CD4-positive, alpha-beta T cell treated with Interleukin-4 for 4 hours (primary cell): ENCODE measurements at regions not wholly inside any gene's neighbourhood (a gene's known extent, or its start where the extent isn't known, plus 50 kb on each side); places are given as distances from the start of the nearest gene placed in this dataset.
"Not testable (repeated sequence)": the region's sequence is repeated elsewhere in the genome, so short reads cannot be mapped to it uniquely, and the experiment has no call there.

Experiments
- DNase-seq: peaks from one replicate; pipeline ENCODE4 v3.0.0-alpha.2; 2020

DNA sequence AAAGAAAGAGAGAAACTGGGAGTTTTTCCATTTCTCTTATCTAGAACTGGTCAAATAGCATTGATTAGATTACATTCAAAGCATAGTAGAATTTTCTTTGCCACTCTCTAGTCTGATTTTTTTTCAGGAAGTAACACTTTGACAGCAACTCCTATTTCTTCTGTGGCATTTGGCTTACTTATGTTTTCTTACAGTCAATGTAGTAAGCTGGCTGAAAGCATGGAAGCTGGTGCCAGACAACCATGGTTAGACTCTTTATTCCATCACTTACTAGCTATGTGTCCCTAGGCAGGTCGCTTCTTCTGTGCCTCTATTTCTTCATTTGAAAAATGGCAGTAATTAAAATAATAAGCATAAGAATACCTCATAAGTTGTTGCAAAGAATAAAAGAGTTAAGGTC is 54.2 kb upstream of the OPRM1 start:
- DNase-seq: no peak

DNA sequence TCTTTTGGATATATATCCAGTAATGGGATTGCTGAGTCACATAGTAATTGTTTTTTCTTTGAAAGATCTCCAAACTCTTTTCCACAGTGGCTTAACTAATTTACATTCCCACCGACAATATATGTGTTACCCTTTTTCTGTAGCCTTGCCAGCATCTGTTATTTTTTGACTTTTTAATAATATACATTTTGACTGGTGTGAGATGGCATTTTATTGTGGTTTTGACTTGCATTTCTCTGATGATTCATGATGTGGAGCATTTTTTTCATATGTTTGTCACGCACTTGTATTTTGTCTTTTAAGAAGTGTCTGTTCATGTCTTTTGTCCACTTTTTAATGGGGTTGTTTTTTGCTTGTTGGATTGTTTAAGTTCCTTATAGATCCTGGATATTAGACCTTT is 58.9 kb upstream of the OPRM1 start:
- no peak for DNase-seq

DNA sequence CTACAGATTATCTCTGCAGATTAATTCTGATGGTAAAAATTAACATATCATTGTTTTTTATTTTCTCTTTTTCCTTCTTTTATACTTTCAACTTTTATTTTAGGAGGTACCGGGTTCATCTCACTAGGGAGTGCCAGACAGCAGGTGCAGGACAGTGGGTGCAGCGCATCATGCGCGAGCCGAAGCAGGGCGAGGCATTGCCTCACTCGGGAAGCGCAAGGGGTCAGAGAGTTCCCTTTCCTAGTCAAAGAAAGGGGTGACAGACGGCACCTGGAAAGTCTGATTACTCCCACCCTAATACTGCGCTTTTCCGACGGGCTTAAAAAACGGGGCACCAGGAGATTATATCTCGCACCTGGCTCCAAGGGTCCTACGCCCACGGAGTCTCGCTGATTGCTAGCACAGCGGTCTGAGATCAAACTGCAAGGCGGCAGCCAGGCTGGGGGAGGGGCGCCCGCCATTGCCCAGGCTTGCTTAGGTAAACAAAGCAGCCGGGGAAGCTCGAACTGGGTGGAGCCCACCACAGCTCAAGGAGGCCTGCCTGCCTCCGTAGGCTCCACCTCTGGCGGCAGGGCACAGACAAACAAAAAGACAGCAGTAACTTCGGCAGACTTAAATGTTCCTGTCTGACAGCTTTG is 60.0 kb upstream of the OPRM1 start:
- not testable (repeated sequence) for DNase-seq

DNA sequence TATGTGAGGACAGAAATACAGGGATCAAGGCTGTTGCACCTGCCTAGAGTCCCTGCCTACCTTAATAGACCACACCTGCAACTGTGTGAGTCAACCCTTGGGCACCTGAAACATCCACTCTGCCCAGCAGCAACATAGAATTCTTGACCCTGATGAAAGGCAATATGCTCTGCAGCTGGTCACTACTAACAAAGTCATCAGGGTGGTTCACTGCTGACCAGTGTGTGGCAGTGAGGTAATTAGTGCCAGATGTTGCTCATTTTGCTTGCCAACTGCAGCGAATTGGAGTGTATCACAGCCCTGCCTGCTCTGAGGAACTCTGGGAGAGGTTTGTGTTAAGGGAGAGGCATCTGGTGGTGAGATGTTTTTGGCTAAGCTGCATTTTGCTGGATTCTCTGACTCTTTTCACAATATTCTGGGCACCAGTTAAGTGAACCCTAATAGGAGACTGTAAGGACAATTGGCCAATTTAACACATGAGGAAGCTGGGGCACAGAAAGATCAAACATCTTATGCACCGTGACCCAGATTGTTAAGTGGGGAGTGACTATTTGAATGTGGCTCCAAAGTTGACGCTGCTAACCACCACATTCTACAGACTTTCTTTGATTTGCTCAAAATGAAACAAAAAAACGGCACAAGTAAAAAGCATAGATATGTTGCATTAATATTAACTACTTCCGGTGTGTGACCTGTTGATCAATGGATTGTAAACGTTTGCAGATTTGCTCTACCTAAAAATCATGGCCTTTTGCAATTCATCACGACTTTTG is 61.9 kb upstream of the OPRM1 start:
- DNase-seq: no peak

DNA sequence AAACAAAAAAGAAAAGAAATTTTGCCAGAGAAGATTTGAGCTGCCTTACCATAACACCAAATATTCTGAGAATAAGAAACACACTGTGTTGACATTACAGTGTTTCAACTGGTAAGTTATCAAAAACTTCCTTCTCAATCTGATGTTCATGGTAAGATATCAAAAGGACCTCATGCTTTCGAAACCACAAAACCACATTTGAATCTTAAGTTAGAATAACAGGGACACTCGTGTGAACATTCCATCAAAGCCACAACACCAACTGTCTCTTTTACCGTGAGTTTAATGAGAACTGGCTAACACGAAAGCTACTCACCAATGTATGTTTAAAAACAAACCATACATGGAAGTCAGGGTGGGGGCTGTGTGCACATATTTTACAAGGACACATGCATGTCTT is 73.0 kb upstream of the OPRM1 start:
- no peak for DNase-seq

DNA sequence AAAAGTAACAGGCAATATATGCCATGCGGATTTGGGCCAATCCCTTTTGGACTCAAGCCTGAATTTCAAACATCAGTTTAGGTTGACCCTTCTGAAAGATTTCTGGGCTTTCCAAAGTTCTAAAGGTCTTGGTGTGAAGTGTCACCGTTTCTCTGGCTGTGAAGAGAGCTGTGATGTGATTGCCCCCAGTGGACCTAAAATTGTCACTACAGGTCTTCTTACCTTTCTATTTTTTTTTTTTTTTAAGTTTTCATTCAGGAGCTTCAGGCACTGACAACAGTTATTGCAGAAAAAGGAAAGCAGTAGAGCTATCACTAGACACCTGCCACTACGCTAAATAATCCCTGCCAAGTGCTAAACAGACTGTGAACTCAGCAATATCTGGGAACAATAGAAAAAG is 75.7 kb upstream of the OPRM1 start:
- DNase-seq: no peak

DNA sequence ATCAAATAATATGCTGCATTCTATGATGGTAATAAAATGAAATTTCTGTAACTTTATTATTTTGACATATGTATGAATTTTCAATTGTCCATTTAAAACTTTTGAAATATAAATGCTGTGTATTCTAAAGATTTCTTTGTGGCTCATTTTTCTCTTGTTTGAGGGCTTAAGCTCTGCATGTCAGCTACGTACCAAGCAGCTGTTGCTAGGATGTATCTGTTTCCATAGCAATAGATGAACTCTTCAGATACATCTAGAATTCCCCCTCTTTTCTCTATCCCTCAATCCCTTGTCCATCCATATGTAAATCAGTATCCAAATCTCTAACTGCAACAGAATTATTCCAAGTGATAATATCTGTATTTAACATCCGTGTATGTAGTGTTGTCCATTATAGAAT is 76.5 kb upstream of the OPRM1 start:
- DNase-seq: no peak

DNA sequence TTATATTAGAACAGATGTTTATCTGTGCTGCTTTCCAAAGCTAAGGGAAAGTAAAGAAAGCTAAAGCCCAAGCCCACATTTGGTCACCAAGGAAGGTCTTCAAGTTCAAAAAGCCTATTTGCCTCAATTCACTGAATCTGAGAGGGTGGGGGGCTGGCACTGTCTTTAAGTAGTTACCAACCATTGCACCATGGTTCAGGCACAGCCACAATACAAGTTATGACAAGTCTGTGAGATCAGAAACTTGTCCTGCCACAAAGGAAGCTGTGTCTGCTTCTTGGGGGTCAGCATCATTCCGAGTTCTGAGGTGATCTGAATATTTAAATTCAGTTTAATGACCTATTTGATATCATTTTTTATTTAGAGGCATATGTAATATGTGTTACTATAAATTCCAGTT is 78.3 kb upstream of the OPRM1 start:
- no peak for DNase-seq

DNA sequence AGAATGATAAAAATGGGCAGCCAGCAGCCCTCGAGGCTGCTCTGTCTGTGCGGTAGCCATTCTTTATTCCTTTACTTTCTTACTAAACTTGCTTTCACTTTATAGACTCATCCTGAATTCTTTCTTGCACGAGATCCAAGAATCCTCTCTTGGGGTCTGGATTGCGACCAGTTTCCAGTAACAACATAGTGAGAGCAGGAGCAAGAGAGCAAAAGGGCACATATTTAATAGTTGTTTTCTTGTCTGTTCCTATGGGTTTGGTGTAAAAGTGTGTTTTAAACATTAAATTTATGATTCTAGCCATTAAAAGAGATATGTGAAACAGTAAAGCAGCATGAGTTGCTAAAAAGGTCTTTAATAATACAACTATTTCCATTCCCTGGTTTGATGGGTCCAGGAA is 78.8 kb upstream of the OPRM1 start:
- no peak for DNase-seq

DNA sequence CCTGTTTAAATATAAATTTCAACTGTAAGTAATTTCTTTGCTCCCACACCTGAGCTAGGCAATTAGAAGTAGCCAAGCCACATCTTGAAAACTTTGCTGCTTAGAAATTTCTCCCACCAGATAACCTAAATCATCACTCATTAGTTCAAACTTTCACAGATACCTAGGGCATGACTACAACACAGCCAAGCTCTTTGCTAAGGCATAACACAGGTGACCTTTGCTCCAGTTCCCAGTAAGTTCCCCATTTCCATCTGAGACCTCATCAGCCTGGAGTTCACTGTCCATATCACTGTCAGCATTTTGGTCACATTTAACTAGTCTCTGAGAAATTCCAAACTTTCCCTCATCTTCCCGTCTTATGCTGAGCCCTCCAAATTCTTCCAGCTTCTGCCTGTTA is 79.8 kb upstream of the OPRM1 start:
- DNase-seq: no peak

DNA sequence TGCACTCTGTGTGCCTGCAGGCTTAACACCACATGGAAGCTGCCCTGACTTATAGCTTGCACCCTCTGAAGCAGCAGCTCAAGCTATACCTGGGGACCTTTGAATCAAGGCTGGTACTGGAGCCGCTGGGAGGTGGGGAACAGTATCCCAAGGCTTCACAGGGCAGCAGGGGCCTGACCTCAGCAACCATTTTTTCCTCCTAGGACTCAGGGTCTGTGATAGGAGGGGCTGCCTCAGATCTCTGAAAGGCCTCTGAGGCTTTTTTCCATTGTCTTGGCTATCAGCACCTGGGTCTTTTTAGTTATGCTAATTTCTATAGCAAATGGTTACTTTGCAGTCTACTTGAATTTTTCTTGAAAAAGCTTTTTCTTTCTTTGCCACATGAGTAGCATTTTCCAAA is 80.2 kb upstream of the OPRM1 start:
- no peak for DNase-seq

DNA sequence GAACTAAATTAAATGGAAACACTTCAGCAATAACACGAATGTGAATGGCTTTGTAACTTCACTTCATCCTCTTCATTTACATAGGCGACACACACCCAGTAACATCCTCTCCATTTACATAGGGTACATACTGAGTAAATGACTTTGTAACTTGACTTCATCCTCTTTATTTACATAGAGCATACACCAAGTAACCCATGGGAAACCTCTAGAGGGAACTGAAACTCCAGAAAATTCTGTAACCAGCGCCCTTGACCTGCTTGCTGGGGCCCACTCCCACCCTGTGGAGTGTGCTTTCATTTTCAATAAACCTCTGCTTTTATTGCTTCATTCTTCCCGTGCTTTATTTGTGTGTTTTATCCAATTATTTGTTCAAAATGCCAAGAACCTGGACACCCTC is 81.6 kb upstream of the OPRM1 start:
- no peak for DNase-seq

DNA sequence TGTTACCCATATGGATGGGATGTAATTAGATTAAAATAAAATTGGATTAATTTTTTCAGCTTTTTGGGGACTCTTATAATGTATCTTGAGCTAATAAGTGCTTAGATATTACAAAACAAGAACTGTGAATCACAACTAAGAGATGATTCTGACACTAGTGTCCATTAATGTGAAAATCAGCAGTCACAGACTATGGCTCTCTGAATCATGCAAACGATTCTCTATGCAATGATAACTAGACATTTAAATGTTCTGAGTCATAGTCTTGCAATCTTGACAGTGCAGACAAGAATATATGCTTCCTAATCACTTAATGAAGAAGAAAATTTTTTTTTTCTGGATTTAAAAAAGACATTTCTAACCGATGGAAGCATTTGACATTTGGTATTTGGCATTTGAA is 82.2 kb upstream of the OPRM1 start:
- DNase-seq: no peak

DNA sequence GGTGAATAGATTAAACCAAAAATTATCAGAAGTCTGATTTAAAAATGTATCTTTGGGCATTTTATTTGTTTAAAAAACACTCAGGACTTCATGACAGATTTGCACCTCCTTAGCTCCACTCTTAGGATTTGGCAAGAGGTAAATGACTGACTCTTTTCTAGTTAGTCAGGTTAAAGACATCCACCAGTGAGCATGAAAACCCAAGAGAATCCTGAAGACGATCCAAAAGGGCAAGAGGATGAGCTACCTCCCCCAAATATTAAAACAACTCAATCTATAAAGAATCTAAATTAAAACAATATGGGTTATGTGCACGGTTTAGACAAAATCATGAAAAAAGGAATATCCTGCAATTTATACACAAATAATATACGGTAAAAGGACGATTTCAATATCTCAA is 89.4 kb upstream of the OPRM1 start:
- no peak for DNase-seq

DNA sequence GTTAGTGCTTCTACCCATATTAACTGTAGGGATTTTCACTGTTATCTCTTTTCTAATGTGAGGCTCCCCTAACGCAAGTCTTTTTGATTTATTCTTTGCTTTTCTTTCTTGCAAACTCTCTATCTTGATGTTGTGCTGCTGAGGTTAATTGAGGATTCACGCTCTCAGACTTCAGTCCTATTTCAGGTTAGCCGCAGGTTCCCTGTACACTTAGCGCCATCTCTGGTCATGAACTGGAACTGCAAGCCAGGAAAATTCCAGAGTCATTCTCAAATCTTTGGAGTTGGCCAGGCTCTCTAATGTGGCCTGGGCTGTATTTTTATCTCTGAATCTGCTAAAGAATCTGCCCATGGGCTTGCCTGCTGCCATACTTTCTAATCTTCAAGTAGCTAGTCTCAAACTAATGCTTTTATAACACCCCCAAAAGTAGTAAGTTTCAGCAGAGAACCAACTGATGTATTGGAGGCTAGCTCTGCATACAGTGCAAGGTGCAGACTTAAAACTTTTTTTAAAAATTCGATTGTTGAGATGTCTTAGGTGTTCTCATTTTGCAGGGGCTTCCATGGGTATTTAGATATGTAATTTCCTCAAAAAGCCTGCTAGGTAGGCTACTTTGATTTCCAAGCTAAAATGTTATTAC is 91.1 kb upstream of the OPRM1 start:
- DNase-seq: no peak

DNA sequence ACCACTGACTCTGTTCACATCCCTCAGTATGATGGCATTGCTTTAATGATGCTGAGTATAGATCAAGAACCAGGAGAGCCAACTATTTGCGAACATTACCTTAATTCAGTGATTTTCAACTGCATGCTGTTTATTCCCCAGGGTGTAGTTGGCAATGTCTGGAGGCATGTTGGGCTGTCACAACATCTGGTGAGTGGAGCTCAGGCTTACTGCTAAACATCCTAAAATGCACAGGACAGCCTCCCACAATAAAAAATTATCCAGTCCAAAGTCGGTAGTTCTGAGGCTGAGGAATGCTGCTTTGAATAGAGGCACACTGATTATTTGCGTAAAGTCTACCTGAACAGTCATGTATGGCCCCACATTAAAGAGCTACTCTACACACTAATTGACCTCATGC is 94.8 kb upstream of the OPRM1 start:
- DNase-seq: no peak

DNA sequence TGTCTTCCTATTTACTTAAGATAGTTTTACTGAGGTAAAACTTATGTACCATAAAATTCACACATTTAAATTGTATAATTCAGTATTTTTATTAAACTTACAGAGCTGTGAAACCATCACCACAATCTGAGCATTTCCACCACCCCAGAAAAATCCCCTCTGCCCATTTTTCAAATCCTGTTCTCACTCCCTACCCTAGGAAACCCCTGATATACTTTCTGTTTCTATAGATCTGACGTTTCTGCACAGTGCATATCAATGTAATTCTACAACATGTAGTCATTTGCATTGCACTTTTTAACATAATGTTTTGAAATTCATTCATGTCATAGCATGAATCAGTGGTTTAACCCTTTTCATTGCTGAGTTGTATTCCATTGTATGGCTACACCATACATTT is 96.7 kb upstream of the OPRM1 start:
- DNase-seq: no peak

DNA sequence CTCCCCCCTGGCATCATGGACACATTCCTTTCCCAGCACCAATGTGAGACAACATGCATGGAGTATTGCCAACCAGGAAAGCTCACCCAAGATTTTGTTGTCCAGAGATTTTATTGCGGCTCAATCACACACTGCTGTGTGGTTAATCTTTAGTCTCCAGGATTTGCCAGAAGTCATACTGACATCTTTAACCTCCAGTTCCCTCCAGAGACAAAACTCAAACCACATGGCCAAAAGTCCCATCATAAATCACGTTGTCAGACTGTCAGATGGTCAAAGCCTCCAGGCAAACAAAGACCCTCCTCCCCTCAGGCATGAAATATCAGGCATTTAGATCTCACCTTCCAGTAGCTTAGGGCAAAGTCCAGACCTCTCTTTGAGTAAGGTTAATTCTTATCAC is 97.3 kb upstream of the OPRM1 start:
- DNase-seq: no peak

DNA sequence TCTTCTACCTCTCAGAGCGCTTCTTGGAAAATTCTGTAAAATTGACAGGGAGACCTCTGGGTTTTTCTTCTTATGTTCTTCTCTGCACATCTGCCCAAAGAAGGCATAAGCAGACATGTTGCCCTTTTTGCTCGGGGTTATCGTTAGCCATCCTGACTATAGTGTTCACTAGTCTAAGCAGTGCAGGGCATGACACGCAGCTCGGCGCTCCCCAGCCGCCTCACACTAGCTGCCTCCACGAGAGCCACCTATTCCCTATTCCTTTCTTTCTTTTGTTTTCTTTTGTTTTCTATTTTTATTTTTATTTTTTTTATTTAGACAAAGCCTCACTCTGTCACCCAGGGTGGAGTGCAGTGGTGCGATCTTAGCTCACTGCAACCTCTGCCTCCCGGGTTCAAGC is 100.2 kb upstream of the OPRM1 start:
- no peak for DNase-seq

DNA sequence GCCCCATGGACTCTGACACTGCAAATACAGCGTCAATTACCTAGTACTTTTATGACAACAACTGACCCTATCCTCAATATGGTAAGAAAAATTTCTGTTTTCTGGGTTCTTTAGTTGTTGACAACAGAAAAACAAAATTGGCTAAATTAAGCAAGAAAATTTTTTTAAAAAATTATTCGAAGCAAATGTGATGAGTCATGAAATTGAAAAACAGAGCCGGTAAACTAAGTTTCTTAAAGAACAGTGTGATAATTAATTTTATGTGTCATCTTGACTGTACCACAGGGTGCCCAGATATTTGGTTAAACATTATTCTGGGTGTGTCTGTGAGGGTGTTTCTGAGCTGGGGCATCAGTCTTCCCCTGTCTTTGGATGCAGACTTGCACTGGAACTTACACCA is 107.6 kb upstream of the OPRM1 start:
- no peak for DNase-seq

DNA sequence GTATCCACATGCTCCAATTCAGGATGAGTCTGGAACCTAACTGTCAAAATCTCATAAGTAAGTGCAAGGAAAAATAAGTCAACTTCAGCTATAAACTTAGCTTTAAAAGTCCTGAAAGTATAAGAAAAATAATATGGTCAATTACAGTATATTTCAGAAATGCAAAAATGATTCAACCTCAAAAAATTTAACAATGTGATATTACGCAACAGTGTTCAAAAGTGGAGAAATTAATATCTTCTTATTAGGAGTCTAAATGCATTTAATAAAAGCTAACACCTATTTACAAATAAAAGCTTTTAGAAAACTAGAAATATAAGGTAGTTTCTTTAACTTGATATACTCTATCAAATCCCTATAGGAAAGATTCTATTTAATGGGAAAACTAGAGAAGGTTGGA is 111.2 kb upstream of the OPRM1 start:
- DNase-seq: no peak

DNA sequence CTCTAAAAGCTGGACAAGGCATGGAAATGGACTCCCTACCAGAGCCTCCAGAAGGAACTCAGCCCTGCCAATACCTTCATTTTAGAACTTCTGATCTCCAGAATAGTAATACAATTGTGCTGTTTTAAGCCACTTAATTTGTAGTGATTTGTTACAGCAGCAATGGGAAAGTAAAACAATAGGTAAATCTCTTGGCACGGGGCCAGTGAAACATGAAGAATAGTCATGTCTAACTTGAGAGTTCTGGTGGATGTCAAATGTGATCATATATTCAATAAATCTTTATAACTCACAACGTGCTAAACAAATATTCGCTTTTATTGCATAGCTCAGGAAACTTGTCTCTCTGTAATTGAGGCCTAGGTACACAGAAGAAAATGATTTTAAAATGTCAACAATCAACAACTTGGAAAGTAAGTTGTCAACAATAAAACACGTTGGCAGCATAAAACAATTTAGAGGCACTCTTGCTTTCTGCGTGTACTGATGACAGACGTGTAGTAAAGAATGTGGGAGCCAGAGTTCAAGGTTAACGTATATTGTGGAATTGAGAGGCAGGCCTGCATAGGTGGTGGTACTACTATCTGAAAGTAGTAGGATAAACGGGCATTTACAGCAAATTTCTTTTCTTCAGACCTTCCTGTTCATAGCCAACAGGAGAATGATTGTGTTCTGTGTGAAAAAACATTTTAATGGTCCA is 140.5 kb upstream of the OPRM1 start:
- no peak for DNase-seq

DNA sequence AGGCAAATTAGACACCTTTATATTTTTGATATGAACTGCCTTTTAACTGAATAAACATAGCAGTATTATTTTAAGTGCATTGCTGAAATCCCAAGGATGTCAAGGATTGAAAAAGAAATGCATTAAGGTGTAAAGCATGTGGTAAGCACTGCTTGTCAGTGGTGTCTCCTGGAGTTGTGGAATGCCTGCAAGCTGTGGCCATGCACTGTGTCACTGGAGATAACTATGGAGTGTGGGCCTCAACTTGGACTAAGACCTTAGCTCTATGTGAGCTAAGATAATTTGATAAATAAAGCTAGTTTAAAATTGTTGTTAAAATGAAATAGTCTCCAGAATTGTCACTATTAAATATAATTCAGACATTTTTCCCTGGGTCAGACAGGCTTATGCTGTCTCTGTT is 156.6 kb upstream of the OPRM1 start:
- no peak for DNase-seq

DNA sequence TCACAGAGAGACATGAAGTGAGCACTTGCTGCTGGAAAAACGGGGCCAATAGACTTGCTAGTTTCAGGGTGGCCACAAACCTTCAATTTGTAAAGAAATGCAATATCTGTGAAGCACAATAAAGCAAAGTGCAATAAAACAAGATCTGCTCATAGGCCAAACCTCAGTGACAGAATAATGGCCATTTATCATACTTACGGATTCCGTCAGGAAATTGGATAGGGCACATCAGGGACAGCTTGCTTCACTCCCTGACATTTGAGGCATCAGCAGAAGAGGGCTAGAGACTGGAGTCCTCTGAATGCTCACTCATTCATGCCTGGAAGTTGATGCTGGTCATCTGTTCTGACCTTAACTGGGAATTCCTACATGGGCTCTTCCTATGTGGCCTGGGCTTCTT is 165.5 kb upstream of the OPRM1 start:
- no peak for DNase-seq
